Raji (cell line): ENCODE measurements at regions not wholly inside any gene's neighbourhood (a gene's known extent, or its start where the extent isn't known, plus 50 kb on each side); places are given as distances from the start of the nearest gene placed in this dataset.

Source experiments
- POLR2A ChIP-seq: IDR thresholded peaks from 2 replicates; pipeline ENCODE4 v1.6.1; 2011; ENCODE audit warnings: low read depth, low read length, control low read depth; ENCODE audit not compliant: insufficient read depth

- TF ChIP-seq POLR2A = no peak
Measured at GRCh38 chr1:87963556-87963955, 634.9 kb downstream of the LMO4 start.

DNA sequence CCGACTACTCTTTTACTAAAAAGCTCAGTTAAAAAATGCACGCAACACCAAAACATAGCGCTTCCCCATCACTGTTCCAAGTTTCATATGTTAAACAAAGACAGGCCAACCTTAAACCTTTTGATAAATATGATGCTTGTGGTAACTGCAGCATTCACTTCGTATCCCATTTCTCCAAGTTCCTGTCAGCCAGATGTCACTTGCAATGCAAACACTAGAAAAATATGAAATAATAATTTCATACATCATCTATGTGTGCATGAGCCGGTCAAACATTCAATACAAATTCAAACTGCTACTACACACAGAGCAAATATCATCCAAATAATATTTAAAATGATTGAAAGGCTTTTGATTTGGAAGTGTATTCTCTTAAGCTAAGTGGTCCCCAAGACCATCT lies 636.5 kb downstream of the LMO4 start:
- TF ChIP-seq POLR2A = no peak

GRCh38 chr1:87968197-87968955 lies 639.7 kb downstream of the LMO4 start:
- TF ChIP-seq POLR2A = no peak

DNA sequence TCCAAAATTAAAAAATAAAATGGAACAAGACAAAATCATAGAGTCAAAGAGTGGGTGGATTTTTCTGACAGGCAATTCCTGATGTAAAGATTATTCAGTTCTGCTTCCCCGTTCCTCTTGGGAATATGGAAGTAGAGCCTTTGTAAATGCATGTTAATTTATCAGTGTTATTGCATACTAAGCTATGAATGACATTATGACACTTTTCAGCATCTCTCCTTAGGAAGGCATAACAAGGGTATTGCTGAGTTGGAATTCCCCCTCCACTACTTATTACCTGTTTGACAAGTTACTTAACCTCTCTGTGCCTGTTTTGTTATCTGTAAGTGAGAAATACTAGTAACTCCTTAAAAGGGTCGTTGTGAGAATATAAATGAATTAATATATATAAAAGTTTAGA lies 640.4 kb downstream of the LMO4 start:
- TF ChIP-seq POLR2A = no peak

DNA sequence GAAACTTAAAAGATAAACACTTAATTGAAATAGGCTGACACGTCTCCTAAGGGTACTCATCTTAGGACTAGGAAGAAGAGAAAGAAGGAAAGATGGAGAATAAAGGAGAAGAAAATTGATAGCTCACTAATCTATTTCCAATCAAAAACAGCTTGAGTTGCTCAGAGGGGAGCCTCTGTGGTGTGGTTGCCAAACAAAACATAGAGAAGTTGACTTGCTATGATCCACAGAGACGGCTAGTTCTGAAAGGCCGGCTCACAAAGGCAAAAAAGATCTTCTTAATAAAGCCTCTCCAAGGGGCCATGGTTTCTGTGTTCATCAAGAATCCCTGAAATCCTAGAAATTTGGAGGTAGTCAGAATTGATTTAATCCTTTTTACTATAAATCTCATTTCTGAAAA lies 644.1 kb downstream of the LMO4 start:
- no peak for TF ChIP-seq POLR2A

DNA sequence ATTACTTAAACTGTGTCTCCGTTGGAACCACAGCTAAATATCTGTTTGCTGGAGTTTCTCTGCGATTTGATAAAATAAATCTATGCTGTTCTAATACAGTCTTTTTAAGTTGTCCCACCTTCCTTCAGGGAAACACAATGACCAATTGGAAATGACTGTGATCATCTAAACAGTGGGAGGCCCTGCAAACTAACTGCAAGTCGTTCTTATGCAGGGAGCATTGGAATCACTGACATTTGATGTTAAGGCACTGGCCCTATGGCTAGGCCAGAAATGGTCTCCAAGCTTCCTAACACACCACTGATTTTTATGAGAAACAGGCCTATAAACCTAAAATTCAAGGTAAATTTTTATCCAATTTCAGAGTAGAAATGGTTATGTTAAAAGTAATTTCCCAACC lies 645.2 kb downstream of the LMO4 start:
- no peak for TF ChIP-seq POLR2A

DNA sequence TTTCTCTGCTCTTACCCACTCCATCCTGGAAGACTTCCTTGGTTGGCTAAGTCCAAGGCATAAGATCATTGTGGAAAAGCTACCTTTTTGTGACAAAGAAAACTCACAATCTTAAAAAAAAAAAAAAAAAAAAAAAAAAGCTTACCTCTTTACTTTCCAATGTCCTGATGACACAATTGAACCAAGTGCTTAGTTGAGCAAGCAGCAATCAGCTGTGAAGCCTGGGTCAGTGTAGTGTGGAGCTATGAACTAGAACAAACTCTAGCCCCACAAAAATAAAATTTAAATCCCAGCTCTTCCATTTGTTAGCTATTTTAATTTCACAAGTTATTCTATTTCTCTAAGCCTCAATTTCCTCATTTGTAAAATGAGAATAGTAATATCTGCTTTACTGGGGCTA lies 647.6 kb downstream of the LMO4 start:
- TF ChIP-seq POLR2A = no peak

GRCh38 chr1:87977145-87977544 lies 648.5 kb downstream of the LMO4 start:
- no peak for TF ChIP-seq POLR2A

DNA sequence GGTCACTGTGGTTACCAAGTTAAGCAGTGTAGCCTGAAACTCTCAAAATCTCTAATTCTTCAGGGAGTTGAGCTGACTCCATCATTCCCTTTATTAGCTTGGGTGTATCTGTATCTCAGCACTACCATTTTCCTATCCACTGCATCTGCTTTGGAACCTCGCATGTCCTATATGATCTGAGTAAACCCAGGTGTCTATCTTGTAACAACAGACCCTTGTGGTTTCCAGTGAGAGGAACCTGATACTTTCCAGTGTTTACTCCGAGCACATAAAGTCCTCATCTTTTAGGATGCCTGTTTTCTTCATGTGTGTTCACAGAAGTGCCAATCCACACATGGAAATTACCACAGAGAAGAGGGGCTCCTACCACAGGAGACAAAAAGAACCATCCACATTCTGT lies 650.4 kb downstream of the LMO4 start:
- TF ChIP-seq POLR2A = no peak

DNA sequence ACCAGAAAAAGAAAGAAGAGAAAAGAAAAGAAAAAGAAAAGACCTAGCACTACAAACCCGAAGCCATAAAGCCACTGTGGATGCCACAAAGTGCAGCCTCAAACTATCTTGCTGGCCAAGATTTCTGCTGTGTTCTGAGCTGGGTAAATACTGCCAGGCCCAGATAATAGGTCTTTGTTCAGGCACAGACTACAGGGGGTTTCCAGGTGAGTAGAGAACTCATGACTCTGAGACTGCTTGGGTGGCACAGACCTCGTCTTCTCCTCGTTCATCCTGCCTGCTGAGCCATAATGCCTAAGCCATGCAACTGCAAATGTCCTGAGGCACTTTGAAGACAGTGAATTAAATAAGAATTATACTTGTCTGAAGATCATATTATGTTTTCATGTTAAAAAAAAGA lies 651.8 kb downstream of the LMO4 start:
- no peak for TF ChIP-seq POLR2A

GRCh38 chr1:87981386-87981785 lies 652.7 kb downstream of the LMO4 start:
- TF ChIP-seq POLR2A = no peak

- no peak for TF ChIP-seq POLR2A
Measured at GRCh38 chr1:87981810-87982209, 653.1 kb downstream of the LMO4 start.

- TF ChIP-seq POLR2A = no peak
Measured at GRCh38 chr1:87983841-87984240, 655.2 kb downstream of the LMO4 start.

GRCh38 chr1:87985071-87985470 lies 656.4 kb downstream of the LMO4 start:
- TF ChIP-seq POLR2A = no peak

DNA sequence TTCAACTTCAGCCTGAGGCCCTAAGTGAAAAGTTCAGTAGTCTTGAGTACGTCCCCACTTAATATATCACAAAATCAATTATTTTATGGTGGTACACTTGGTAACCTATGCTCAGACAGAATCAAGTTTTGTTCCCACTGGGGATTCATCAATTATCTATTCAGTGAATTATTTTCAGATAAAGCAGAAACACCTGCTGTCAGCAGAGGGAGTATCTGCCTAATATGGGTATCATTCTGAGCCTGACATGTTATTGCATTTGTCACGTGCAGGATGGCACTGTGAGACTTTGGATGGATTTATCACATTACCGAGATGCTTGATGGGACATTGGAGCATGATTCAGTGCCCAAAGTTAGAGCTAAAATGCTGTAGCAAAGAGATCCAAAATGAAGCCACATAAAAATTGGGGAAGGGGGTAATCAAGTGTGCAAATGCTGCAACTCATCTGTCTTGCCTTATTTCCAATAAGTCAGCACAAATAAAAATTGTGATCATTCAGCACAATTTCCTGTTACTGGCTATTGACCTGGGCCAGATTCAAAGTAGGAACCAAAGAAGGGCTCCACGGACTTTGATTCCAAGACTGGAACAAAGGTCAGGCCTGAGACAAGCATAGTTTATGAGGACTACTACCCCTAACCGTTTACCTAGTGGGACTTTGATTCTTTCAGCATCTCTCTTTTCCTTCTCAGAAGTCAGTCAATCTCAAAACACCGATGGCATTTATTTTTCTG lies 657.6 kb downstream of the LMO4 start:
- TF ChIP-seq POLR2A = no peak

GRCh38 chr1:87989346-87989745 lies 660.7 kb downstream of the LMO4 start:
- TF ChIP-seq POLR2A = no peak
